ENCODE measurements at regions not wholly inside any gene's neighbourhood (a gene's known extent, or its start where the extent isn't known, plus 50 kb on each side); places are given as distances from the start of the nearest gene placed in this dataset.

DNA sequence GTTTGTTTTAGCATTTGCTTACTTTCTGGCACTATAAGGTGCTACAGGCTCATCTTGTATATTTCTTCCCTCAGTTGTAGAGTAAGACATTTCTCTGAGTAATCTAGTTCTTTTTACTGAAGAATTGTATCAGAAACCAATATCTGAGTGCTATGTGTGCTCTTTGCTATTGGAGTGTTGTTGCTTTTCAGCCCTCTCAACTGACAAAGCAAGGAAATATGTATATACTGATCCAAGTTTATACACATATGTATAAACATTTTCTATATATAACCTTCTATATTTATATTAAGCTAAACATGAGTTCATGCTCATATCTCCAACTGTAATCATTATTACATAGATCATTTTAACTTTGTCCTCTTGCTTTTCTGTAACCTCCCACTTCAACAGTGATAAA, 405.7 kb downstream of the RFPL4B start:
- TF ChIP-seq, protein P1, sequence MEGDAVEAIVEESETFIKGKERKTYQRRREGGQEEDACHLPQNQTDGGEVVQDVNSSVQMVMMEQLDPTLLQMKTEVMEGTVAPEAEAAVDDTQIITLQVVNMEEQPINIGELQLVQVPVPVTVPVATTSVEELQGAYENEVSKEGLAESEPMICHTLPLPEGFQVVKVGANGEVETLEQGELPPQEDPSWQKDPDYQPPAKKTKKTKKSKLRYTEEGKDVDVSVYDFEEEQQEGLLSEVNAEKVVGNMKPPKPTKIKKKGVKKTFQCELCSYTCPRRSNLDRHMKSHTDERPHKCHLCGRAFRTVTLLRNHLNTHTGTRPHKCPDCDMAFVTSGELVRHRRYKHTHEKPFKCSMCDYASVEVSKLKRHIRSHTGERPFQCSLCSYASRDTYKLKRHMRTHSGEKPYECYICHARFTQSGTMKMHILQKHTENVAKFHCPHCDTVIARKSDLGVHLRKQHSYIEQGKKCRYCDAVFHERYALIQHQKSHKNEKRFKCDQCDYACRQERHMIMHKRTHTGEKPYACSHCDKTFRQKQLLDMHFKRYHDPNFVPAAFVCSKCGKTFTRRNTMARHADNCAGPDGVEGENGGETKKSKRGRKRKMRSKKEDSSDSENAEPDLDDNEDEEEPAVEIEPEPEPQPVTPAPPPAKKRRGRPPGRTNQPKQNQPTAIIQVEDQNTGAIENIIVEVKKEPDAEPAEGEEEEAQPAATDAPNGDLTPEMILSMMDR (IDR thresholded peaks at IDR 0.05; ENCODE audit: insufficient read depth, low read length) = no peak
- no peak for TF ChIP-seq POLR2AphosphoS5 (IDR thresholded peaks at IDR 0.05; ENCODE audit: low read depth)
- TF ChIP-seq, protein P2, sequence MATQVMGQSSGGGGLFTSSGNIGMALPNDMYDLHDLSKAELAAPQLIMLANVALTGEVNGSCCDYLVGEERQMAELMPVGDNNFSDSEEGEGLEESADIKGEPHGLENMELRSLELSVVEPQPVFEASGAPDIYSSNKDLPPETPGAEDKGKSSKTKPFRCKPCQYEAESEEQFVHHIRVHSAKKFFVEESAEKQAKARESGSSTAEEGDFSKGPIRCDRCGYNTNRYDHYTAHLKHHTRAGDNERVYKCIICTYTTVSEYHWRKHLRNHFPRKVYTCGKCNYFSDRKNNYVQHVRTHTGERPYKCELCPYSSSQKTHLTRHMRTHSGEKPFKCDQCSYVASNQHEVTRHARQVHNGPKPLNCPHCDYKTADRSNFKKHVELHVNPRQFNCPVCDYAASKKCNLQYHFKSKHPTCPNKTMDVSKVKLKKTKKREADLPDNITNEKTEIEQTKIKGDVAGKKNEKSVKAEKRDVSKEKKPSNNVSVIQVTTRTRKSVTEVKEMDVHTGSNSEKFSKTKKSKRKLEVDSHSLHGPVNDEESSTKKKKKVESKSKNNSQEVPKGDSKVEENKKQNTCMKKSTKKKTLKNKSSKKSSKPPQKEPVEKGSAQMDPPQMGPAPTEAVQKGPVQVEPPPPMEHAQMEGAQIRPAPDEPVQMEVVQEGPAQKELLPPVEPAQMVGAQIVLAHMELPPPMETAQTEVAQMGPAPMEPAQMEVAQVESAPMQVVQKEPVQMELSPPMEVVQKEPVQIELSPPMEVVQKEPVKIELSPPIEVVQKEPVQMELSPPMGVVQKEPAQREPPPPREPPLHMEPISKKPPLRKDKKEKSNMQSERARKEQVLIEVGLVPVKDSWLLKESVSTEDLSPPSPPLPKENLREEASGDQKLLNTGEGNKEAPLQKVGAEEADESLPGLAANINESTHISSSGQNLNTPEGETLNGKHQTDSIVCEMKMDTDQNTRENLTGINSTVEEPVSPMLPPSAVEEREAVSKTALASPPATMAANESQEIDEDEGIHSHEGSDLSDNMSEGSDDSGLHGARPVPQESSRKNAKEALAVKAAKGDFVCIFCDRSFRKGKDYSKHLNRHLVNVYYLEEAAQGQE (IDR thresholded peaks at IDR 0.05; ENCODE audit: insufficient replicate concordance, low read depth) = no peak
